ENCODE measurements at regions not wholly inside any gene's neighbourhood (a gene's known extent, or its start where the extent isn't known, plus 50 kb on each side); places are given as distances from the start of the nearest gene placed in this dataset.

DNA sequence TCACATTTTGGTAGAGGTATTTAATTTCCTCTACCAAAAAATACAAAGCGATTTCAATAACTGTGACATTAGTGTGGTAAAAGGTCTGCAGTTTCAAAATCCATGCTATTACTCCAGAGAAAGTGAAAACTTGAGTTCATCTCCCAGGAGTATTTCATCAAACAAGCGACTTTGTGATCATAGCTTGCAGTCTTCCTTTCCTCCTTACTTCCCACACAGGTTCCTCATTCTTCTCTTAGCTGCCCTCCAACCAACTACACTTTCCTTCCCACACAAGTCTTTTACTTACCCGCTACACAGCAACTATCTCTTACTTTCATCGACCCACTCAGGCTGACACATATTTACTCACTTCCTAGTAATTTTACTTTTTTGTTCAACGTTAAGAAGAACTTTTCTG lies 413.4 kb upstream of the USP15 start (continued):
- TF ChIP-seq ZNF433 (tag by site-specific recombination; IDR thresholded peaks at IDR 0.05; ENCODE audit: low read depth) = no peak

DNA sequence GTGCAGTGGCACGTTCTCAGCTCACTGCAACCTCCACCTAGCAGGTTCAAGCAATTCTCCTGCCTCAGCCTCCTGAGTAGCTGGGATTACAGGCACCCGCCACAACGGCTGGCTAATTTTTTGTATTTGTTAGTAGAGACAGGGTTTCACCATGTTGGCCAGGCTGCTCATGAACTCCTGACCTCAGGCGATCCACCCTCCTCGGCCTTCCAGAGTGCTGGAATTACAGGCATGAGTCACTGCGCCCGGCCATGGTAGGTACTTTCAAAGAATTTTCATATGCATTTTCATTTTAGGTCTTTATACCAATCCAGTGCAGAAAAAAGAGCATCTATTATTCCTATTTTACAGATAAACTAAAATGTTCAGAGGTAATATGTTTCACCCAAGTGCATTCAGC lies 411.3 kb upstream of the USP15 start:
- Histone ChIP-seq H3K36me3 (ENCODE audit: control insufficient read depth in 2 of 2, insufficient read depth in 1 of 2, low read length in 2 of 2) (no peaks in the 10 kb centered on the region), H3K27ac (ENCODE audit: extremely low read depth, low read depth, low read length) (no peak overlapping the region), H3K9me3 (ENCODE audit: control insufficient read depth, insufficient read depth, low read depth, low read length) (no peaks in the 10 kb centered on the region), H3K4me1 (ENCODE audit: control insufficient read depth, insufficient read depth, low read length) (no peaks in the 10 kb centered on the region), H3K4me3 (ENCODE audit: low read depth, low read length) (no peak overlapping the region)
- ChIA-PET POLR2A (no interaction called here), CTCF (no interaction called here)
- TF ChIP-seq ZNF157 (tag by site-specific recombination; IDR thresholded peaks at IDR 0.05) (no peak), ZBTB7A (tag by site-specific recombination; IDR thresholded peaks at IDR 0.05; ENCODE audit: low read depth) (no peak), ZBTB21 (tag by site-specific recombination; IDR thresholded peaks at IDR 0.05) (no peak), ZNF629 (tag by site-specific recombination; IDR thresholded peaks at IDR 0.05) (no peak)

DNA sequence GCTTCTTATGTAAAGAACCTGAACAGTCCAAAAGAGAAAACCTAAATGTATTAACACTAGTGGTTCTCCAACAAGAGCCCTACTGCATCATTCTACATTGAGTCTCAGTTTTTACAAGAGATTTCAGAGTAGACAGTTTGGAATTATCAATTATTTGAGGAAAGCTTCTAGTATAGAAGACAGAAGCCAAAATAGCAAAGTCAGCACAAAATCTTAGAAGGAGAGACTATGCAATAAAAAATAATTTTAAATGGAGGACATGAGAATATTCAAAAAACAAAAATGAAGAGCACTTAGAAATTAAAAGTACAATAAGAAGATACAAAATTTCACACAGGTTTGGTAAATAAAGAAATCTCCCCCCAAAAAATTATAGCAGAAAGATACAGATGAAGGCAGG lies 406.3 kb upstream of the USP15 start:
- POLR2A ChIA-PET = no interaction called here
- H3K27ac ChIP-seq (ENCODE audit: extremely low read depth, low read depth, low read length) = no peak overlapping the region
- no peaks in the 10 kb centered on the region for H3K36me3 ChIP-seq (ENCODE audit: control insufficient read depth in 2 of 2, insufficient read depth in 1 of 2, low read length in 2 of 2)
- no peaks in the 10 kb centered on the region for H3K4me1 ChIP-seq (ENCODE audit: control insufficient read depth, insufficient read depth, low read length)
- H3K9me3 ChIP-seq (ENCODE audit: control insufficient read depth, insufficient read depth, low read depth, low read length) = no peaks in the 10 kb centered on the region
- CTCF ChIA-PET = interaction anchor here (0.6 kb wide), 1 partner anchor 521 kb away, joined by 3 read pairs; no protein-coding TSS in a partner anchor
- TF ChIP-seq ZNF776 (tag by site-specific recombination; IDR thresholded peaks at IDR 0.05; ENCODE audit: borderline replicate concordance) (no peak), ZNF558 (tag by site-specific recombination; IDR thresholded peaks at IDR 0.05) (no peak), ZBTB1 (tag by site-specific recombination; IDR thresholded peaks at IDR 0.05) (no peak), ZNF274 (IDR thresholded peaks at IDR 0.05; ENCODE audit: low read length) (no peak), ZNF274 (tag by site-specific recombination; IDR thresholded peaks at IDR 0.05; ENCODE audit: borderline replicate concordance) (no peak), ZNF311 (tag by site-specific recombination; IDR thresholded peaks at IDR 0.05; ENCODE audit: borderline replicate concordance) (no peak), OSR2 (tag by site-specific recombination; IDR thresholded peaks at IDR 0.05) (no peak), ZSCAN16 (tag by site-specific recombination; IDR thresholded peaks at IDR 0.05) (no peak), ZNF155 (tag by site-specific recombination; IDR thresholded peaks at IDR 0.05) (no peak), ZNF433 (tag by site-specific recombination; IDR thresholded peaks at IDR 0.05; ENCODE audit: low read depth) (no peak), ZNF302 (tag by site-specific recombination; IDR thresholded peaks at IDR 0.05; ENCODE audit: low read depth) (no peak)
- TF ChIP-seq, protein P1, sequence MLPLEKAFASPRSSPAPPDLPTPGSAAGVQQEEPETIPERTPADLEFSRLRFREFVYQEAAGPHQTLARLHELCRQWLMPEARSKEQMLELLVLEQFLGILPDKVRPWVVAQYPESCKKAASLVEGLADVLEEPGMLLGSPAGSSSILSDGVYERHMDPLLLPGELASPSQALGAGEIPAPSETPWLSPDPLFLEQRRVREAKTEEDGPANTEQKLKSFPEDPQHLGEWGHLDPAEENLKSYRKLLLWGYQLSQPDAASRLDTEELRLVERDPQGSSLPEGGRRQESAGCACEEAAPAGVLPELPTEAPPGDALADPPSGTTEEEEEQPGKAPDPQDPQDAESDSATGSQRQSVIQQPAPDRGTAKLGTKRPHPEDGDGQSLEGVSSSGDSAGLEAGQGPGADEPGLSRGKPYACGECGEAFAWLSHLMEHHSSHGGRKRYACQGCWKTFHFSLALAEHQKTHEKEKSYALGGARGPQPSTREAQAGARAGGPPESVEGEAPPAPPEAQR (tag by site-specific recombination; IDR thresholded peaks at IDR 0.05) = no peak
- TF ChIP-seq, protein P2, sequence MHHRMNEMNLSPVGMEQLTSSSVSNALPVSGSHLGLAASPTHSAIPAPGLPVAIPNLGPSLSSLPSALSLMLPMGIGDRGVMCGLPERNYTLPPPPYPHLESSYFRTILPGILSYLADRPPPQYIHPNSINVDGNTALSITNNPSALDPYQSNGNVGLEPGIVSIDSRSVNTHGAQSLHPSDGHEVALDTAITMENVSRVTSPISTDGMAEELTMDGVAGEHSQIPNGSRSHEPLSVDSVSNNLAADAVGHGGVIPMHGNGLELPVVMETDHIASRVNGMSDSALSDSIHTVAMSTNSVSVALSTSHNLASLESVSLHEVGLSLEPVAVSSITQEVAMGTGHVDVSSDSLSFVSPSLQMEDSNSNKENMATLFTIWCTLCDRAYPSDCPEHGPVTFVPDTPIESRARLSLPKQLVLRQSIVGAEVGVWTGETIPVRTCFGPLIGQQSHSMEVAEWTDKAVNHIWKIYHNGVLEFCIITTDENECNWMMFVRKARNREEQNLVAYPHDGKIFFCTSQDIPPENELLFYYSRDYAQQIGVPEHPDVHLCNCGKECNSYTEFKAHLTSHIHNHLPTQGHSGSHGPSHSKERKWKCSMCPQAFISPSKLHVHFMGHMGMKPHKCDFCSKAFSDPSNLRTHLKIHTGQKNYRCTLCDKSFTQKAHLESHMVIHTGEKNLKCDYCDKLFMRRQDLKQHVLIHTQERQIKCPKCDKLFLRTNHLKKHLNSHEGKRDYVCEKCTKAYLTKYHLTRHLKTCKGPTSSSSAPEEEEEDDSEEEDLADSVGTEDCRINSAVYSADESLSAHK (tag by site-specific recombination; IDR thresholded peaks at IDR 0.05) = no peak
- H3K4me3 ChIP-seq (ENCODE audit: low read depth, low read length) = no peak overlapping the region

DNA sequence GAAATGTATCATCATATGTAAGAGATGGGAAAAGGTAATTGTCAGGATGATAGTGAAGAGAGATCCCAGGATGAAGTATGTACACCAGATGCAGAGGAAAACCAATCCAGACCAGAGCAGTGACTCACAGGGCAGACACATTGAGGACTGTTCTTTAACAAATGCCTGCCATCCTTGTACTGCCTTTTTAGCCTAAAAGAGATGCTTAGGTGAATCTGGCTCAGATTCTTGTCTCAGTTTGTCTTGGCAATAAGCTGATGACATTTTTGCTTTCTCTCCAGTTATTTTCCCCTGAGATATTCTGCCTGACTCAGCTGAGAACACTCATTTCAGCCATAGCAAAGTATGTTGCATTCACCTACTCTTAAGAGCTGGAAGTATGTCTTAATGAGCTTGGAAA lies 405.3 kb upstream of the USP15 start:
- no peaks in the 10 kb centered on the region for H3K36me3 ChIP-seq (ENCODE audit: control insufficient read depth in 2 of 2, insufficient read depth in 1 of 2, low read length in 2 of 2)
- ChIA-PET CTCF (interaction anchor here (0.6 kb wide), 1 partner anchor 522 kb away, joined by 3 read pairs; no protein-coding TSS in a partner anchor), POLR2A (no interaction called here)
- no peak overlapping the region for H3K4me3 ChIP-seq (ENCODE audit: low read depth, low read length)
- no peaks in the 10 kb centered on the region for H3K9me3 ChIP-seq (ENCODE audit: control insufficient read depth, insufficient read depth, low read depth, low read length)
- H3K4me1 ChIP-seq (ENCODE audit: control insufficient read depth, insufficient read depth, low read length) = no peaks in the 10 kb centered on the region
- H3K27ac ChIP-seq (ENCODE audit: extremely low read depth, low read depth, low read length) = no peak overlapping the region
- TF ChIP-seq MYNN (tag by site-specific recombination; IDR thresholded peaks at IDR 0.05; ENCODE audit: borderline replicate concordance) = no peak
- TF ChIP-seq ZNF37A (tag by site-specific recombination; IDR thresholded peaks at IDR 0.05) = no peak
- TF ChIP-seq ZNF510 (tag by site-specific recombination; IDR thresholded peaks at IDR 0.05; ENCODE audit: insufficient replicate concordance) = no peak
- TF ChIP-seq ZNF223 (tag by site-specific recombination; IDR thresholded peaks at IDR 0.05) = no peak
- TF ChIP-seq ZNF202 (tag by site-specific recombination; IDR thresholded peaks at IDR 0.05; ENCODE audit: borderline replicate concordance) = no peak
- TF ChIP-seq, protein P3, sequence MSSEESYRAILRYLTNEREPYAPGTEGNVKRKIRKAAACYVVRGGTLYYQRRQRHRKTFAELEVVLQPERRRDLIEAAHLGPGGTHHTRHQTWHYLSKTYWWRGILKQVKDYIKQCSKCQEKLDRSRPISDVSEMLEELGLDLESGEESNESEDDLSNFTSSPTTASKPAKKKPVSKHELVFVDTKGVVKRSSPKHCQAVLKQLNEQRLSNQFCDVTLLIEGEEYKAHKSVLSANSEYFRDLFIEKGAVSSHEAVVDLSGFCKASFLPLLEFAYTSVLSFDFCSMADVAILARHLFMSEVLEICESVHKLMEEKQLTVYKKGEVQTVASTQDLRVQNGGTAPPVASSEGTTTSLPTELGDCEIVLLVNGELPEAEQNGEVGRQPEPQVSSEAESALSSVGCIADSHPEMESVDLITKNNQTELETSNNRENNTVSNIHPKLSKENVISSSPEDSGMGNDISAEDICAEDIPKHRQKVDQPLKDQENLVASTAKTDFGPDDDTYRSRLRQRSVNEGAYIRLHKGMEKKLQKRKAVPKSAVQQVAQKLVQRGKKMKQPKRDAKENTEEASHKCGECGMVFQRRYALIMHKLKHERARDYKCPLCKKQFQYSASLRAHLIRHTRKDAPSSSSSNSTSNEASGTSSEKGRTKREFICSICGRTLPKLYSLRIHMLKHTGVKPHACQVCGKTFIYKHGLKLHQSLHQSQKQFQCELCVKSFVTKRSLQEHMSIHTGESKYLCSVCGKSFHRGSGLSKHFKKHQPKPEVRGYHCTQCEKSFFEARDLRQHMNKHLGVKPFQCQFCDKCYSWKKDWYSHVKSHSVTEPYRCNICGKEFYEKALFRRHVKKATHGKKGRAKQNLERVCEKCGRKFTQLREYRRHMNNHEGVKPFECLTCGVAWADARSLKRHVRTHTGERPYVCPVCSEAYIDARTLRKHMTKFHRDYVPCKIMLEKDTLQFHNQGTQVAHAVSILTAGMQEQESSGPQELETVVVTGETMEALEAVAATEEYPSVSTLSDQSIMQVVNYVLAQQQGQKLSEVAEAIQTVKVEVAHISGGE (tag by site-specific recombination; conservative IDR thresholded peaks at IDR 0.05; ENCODE audit: low read depth) = no peak

Measured in HEK293 (cell line).